ENCODE measurements at regions not wholly inside any gene's neighbourhood (a gene's known extent, or its start where the extent isn't known, plus 50 kb on each side); places are given as distances from the start of the nearest gene placed in this dataset.
"Not testable (repeated sequence)": the region's sequence is repeated elsewhere in the genome, so short reads cannot be mapped to it uniquely, and the experiment has no call there.

DNA sequence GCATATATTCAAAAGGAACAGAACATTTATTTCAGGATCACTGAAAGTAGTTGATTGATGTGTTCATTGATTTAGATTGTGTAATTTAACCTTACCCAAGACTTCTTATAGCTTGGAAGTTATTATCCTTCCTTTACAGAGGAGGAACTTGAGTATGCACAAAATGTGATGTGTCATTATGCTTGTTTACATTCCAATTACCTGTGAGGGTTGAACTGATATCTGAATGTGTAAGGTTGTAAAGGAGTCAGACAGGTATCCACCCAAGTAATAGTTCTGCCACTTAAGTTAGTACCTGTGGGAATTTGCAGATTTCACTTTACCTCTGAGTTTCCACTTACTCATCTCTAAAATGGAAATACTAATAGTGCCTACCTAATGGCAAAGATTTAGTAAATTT lies 668.2 kb downstream of the DOK5 start:
- no peak for DNase-seq

- DNase-seq: no peak
Observed at GRCh38 chr20:55142932-55143331, 667.5 kb downstream of the DOK5 start.

GRCh38 chr20:55140631-55141030 lies 665.2 kb downstream of the DOK5 start:
- DNase-seq: peak; percentile 78

DNA sequence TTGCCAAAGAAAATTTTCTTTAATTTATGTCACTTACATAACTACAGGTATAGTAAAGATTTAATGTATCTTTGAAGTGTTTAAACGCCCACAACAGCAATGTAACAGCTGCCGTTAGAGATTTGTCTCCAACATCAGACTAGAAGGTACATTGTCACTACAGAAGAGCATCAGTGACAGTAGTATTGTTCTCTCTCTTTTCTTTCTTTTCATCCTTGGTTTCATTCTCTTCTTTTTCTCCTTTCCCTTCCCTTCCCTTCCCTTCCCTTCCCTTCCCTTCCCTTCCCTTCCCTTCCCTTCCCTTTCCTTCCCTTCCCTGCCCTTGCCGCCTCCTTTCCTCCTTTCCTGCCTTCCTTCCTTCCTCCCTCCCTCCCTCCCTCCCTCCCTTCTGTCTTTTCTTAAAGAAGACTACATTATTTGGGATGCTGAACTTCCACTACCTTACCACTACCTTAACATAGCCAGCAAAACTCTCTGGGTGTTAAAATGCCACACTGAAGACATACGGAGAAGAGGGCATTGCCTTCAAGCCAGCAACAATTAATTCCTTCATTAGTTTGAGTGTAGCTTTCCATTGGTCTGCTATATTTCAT lies 663.9 kb downstream of the DOK5 start:
- DNase-seq: no peak

GRCh38 chr20:55135923-55136322 lies 660.5 kb downstream of the DOK5 start:
- no peak for DNase-seq

GRCh38 chr20:55132523-55132922 lies 657.1 kb downstream of the DOK5 start:
- no peak for DNase-seq

DNA sequence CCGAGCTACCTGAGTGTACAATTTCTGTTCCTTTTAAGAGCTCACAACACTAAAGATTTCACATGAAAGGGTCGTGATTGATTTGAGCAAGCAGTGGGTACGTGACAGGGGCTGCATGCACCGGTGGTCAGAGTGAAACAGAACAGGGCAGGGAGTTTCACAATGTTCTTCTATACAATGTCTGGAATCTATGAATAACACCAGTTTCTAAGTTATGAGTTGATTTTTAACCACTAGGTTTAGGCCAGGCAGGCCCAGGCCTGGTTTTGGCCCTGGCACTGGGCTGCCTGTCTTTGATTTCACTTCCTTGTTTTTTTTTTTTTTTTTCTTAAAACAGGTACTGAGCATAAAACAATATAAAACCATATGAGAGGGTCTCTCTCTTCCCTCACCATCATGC lies 642.2 kb downstream of the DOK5 start:
- DNase-seq: not testable (repeated sequence)

DNA sequence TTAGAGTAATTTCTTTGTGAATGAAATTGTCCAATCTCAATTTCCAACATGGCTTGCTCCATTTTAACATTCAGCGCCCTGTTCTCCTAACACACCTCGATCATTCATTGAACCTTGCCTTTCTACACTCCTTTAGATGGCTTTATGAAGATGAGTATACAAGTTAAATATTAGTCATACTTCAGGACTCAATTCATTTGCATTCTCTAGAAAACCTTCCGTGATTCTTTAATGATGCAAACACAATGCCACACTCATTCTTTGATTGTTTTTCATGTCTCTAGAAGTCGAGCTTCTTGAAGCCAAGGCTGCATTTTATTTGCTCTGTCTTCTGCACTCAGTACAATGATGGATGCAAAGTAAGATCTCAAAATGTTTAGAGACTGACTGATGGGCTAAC lies 641.2 kb downstream of the DOK5 start:
- DNase-seq: no peak

DNA sequence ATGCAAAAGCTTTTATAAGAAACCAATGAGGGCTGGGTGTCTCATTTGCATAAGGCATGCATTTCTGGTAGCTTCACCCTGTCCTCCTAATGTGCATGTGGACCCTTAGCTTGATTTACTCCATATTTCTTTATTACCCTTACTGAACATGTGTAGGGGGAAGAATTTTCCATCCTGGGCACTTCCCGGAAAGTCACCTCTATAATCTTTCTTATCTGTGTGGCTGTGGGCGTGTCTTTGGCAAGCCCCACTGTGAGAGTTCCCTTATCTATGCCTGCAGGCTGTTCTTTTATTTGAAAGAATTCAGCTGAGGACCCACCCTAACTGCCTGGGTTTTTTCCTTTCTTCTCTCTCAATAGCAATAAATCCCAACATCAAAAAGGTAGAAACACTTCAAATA lies 627.8 kb downstream of the DOK5 start:
- no peak for DNase-seq

- no peak for DNase-seq
Observed at GRCh38 chr20:55099251-55099650, 623.9 kb downstream of the DOK5 start.

GRCh38 chr20:55097621-55098020 lies 622.2 kb downstream of the DOK5 start:
- DNase-seq: no peak

- peak; percentile 31 for DNase-seq
Observed at GRCh38 chr20:55095745-55096400, 620.5 kb downstream of the DOK5 start.

- DNase-seq: no peak
Observed at GRCh38 chr20:55094353-55094861, 619.0 kb downstream of the DOK5 start.

GRCh38 chr20:55090286-55090685 lies 614.9 kb downstream of the DOK5 start:
- DNase-seq: no peak

DNA sequence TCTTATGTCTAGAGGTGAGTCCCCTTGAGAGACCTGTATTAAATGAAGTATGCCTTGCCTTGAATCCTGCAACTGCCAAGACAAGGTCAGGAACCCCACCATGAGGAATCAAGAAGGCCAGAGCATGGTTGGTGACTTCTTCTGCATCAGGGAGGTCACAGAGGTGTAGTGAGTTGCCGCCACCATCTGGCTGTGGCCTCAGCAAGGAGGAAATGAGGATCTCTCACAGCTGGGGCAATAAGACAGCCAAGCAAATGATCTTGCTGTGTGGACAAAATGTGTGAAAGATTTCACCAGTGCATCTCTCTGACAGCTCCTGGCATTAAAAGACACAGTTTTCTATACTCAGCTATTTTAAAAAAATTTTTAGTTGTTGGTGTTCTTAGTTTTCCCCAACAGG lies 611.0 kb downstream of the DOK5 start:
- DNase-seq: no peak

GRCh38 chr20:55079917-55080316 lies 604.5 kb downstream of the DOK5 start:
- no peak for DNase-seq

GRCh38 chr20:55074266-55074840 lies 599.0 kb downstream of the DOK5 start:
- DNase-seq: not testable (repeated sequence)

DNA sequence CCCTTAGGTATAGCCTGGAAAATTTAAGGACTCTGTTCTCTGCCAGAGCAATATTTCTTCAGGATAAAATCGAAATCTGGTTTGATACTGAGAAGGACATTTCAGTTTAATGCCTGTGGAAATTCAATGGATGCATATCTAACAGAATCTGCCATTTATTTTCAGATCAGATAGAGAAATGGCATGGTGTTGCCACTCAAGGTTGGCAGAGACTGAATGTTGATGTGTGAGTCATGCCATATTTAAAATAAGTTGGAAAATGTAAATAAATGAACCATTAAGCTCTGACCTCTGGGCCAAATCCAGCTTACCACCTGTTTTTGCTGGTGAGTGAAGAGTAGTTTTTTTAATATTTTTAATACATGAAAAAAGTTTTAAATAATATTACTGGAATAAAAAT lies 594.6 kb downstream of the DOK5 start:
- DNase-seq: no peak

DNA sequence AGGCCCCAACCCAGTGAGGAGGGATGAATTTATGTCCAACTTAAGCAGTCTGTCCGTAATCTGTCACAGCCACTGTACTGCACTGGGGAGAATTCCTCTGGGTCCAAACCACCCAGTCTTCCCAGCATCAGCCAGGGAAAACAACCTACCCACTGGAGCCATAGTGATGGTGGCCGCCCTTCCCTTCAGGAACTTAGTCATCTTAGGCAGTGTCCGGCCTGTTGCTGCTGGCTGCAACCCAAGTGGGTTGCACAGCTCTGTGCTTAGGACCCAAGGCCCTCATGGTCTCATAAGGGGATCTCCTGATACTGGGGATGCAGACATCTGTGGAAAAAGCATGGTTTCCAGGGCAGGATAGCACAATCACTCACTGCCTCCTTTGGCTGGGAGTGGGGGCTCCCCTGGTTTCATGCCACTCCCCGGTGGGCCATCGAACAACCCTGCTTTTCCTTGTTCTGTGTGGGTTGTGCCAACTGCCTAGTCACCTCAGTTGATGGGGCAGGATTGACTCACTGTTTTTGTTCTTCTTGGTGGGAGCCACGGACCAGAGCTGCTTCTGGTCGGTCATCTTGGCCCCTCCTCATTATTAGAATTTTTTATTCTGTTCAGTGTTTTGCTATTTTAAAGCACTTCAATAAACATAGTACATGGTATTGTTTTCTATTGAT lies 591.9 kb downstream of the DOK5 start:
- no peak for DNase-seq

GRCh38 chr20:55058938-55059337 lies 583.5 kb downstream of the DOK5 start:
- DNase-seq: no peak

DNA sequence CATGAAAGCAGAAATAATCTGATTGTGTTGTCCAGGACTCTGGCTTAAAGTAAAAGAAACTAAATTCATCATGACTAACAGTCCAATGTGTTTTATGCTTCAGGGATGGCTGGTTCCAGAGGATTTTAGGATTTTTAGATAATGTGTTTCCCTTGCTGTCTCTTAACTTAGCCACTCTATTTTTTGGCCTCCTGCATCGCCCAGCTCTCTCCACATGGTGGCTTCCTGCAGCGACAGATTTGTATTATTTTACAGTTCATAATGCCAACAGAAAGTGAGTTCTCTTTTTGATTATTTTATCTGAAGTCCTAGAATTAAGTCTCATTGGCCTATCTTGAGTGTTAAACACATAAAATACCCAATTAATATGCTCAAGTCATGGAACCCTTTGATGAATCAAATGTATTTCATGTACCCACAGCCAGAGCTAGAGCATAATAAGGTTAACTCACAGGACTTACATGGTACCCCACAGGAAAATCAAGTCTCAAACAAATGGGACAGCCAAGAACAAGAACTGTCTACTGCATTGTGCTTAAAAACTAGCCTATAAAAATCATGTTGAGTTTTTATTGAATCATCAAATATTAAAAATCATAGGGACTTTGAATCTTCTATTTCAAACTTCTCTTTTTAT lies 582.5 kb downstream of the DOK5 start:
- no peak for DNase-seq

DNA sequence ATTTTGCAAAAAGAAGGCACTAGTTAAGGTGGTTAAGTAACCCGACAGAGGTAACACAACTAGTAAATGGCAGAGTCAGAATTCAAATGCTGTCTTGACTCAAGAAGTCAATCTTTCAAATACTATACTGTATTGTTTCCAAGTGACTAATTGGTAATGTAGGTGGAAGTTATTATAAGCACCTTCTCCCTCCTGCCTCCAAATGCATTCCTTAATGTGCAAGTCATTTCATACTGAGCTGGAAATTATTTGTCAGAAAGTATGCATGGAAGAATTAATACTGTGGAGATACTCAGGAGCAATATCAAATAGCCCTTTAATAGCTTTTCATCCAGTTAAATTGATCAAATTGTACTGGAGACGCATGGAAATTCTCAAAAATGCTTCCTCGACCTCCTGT lies 579.1 kb downstream of the DOK5 start:
- DNase-seq: no peak

- DNase-seq: no peak
Observed at GRCh38 chr20:55053389-55053788, 578.0 kb downstream of the DOK5 start.

Measured in SHP77 treated with DMSO at 0.1 percent for 48 hours (cell line).